ENCODE measurements at regions not wholly inside any gene's neighbourhood (a gene's known extent, or its start where the extent isn't known, plus 50 kb on each side); places are given as distances from the start of the nearest gene placed in this dataset.

DNA sequence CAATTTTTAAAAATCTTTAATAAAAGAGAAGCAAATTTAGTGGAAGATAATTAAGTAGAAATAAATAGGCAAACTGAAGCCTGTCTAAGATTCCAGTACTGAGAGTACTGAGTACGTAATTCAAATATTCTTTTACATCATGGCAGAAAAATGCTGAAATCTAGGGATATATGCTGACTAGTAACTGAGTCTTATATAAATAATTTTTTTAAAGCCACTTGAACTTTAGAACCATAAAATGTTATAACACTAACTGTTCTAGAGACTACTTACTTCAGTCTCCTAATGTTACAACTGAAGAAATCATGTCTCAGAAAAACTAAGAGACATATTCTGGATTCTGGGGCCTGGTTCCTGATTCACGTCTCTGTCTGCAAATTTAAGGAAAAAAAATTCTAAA is 230.6 kb upstream of the PLEKHG7 start:
- no peak overlapping the region for H3K4me3 ChIP-seq (replicated peaks; ENCODE audit: low read depth, low read length)
- DNase-seq (ENCODE audit: extremely low read depth, low read depth) = no peak
- TF ChIP-seq, protein P1, sequence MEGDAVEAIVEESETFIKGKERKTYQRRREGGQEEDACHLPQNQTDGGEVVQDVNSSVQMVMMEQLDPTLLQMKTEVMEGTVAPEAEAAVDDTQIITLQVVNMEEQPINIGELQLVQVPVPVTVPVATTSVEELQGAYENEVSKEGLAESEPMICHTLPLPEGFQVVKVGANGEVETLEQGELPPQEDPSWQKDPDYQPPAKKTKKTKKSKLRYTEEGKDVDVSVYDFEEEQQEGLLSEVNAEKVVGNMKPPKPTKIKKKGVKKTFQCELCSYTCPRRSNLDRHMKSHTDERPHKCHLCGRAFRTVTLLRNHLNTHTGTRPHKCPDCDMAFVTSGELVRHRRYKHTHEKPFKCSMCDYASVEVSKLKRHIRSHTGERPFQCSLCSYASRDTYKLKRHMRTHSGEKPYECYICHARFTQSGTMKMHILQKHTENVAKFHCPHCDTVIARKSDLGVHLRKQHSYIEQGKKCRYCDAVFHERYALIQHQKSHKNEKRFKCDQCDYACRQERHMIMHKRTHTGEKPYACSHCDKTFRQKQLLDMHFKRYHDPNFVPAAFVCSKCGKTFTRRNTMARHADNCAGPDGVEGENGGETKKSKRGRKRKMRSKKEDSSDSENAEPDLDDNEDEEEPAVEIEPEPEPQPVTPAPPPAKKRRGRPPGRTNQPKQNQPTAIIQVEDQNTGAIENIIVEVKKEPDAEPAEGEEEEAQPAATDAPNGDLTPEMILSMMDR (IDR thresholded peaks at IDR 0.05; ENCODE audit: low read depth, low read length, missing control alignments) = no peak

DNA sequence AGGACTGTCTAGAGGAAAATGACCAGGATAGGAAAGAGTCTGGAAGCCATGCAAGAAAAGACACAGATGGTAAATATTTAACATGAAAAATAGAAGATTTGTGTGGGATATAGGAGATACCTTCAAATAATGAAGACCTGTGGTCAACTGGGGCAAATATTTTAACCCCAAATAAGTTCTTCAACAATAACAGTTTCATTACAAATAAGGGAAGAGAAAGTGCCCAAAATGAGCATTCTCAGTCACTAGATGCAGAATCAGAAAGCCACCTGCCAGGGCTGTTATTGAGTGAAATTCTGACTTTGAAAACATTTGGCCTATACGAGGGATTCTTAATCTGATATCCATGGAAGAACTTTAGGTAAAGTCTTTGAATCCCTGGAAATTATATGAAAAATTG is 231.2 kb upstream of the PLEKHG7 start:
- TF ChIP-seq, protein P1 (IDR thresholded peaks at IDR 0.05; ENCODE audit: low read depth, low read length, missing control alignments) = no peak
- DNase-seq (ENCODE audit: extremely low read depth, low read depth) = no peak
- no peak overlapping the region for H3K4me3 ChIP-seq (replicated peaks; ENCODE audit: low read depth, low read length)

DNA sequence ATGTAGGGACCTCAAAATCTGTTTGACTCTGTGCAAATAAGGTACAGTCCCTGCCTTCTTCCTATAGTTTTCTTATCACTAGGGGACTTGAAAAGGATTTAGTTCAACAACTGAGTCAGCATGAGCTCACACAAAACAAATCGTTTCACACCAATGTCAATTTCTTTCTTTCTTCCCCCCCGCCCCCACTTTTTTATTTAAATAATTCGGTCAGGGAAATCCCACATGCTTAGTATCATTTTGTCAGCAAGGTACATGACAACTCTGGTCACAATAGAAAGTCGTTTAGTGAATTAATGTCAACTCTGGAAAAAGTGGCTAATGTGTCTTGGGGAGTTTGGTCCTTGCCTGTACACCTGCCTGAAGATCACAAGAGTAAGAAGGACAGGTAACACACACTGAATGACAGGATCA is 232.2 kb upstream of the PLEKHG7 start:
- no peak overlapping the region for H3K4me3 ChIP-seq (replicated peaks; ENCODE audit: low read depth, low read length)
- TF ChIP-seq, protein P1 (IDR thresholded peaks at IDR 0.05; ENCODE audit: low read depth, low read length, missing control alignments) = no peak
- DNase-seq (ENCODE audit: extremely low read depth, low read depth) = no peak

DNA sequence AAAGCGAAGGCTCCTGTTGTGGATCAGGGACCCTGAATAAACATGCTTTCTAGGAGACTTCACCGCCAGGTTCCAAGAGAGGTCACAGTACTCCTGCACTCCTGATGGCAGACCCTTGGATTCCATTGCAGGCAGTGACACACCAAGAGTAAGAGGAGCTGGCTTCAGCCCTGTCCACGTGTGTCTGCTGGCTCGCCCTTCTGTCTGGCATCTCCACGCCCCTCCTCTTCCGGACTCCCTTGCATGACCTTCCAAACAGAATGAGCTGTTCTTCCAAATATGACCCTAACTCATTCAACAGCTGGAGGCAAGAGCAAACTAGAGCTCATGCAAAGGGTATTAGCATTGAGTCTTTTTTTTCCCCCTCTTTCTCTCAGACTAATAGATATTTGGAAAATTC is 233.0 kb upstream of the PLEKHG7 start:
- no peak overlapping the region for H3K4me3 ChIP-seq (replicated peaks; ENCODE audit: low read depth, low read length)
- no peak for DNase-seq (ENCODE audit: extremely low read depth, low read depth)
- TF ChIP-seq, protein P1 (IDR thresholded peaks at IDR 0.05; ENCODE audit: low read depth, low read length, missing control alignments) = no peak

DNA sequence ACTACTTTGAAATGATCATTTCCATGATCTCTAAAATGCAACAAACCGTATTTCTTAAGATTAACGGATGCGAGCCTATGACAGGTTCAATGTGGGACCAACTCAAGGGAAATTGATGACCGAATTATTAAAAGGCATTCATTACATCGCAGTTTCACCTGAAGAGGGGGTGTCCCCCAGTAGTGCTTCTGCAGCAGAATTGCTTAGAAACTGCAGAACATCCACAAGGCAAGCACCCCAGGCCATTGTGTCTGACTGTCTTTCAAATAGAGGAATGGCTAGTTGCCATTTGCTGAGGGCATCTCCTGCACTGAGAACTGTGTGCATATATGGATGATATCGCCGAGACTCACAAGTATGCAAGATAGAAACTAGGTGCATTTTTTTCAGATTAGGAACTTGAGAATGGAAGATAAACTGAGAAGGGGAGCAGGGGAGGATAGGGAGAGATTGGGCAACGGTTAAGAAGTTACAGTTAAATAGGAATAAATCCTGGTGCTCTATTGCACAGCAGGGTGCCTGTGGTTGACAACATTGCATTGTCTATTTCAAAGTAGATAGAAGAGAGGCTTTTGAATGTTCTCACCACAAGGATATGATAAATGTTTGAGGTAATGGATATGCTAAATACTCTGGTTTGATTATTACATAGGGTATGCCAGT is 234.3 kb upstream of the PLEKHG7 start:
- no peak for DNase-seq (ENCODE audit: extremely low read depth, low read depth)

DNA sequence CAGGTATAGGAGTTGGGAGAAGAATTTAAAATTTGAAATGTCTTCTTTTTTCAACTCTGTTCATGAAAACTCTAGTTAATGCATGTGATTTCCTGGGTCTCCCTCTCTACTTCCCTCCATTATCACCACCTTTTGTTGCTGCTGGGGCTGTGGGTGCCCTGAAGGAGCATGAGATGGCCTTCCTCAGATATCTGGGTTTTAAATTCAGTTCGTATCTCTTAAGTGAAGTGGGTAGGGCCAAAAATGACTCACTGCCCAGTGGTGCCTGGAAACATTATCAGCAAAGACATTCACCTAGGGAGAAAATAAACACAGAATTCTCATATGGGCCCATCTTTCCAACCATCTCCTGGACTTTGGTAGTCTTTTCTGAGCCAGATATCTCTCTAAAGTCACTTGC is 234.9 kb upstream of the PLEKHG7 start:
- no peak overlapping the region for H3K4me3 ChIP-seq (replicated peaks; ENCODE audit: low read depth, low read length)
- no peak for DNase-seq (ENCODE audit: extremely low read depth, low read depth)
- TF ChIP-seq, protein P1 (IDR thresholded peaks at IDR 0.05; ENCODE audit: low read depth, low read length, missing control alignments) = no peak

More for the DNA sequence above, 234.3 kb upstream of the PLEKHG7 start:
- TF ChIP-seq, protein P1 (IDR thresholded peaks at IDR 0.05; ENCODE audit: low read depth, low read length, missing control alignments) = no peak
- H3K4me3 ChIP-seq (replicated peaks; ENCODE audit: low read depth, low read length) = no peak overlapping the region
